Glutamatergic neuron (in vitro differentiated cells): ENCODE measurements at regions not wholly inside any gene's neighbourhood (a gene's known extent, or its start where the extent isn't known, plus 50 kb on each side); places are given as distances from the start of the nearest gene placed in this dataset.

Source experiments
- DNase-seq: peaks from one replicate; pipeline ENCODE4 v3.0.0; 2022
- H3K27ac Mint-ChIP-seq: one replicate; pipeline ENCODE4 v1.8.0; 2020; ENCODE audit warnings: mild to moderate bottlenecking, mixed read lengths, inconsistent platforms; ENCODE audit not compliant: unreplicated experiment
- H3K27me3 Mint-ChIP-seq: one replicate; pipeline ENCODE4 v1.8.0; 2020; ENCODE audit warnings: mild to moderate bottlenecking, moderate library complexity, mixed read lengths, inconsistent platforms; ENCODE audit not compliant: unreplicated experiment
- H3K36me3 Mint-ChIP-seq: one replicate; pipeline ENCODE4 v1.8.0; 2020; ENCODE audit warnings: mild to moderate bottlenecking, mixed read lengths, inconsistent platforms; ENCODE audit not compliant: unreplicated experiment
- H3K4me1 Mint-ChIP-seq: one replicate; pipeline ENCODE4 v1.8.0; 2020; ENCODE audit warnings: mild to moderate bottlenecking, low read depth, mixed read lengths, inconsistent platforms; ENCODE audit not compliant: unreplicated experiment
- H3K4me3 Mint-ChIP-seq: one replicate; pipeline ENCODE4 v1.8.0; 2020; ENCODE audit warnings: mild to moderate bottlenecking, mixed read lengths, inconsistent platforms; ENCODE audit not compliant: unreplicated experiment
- H3K9me3 Mint-ChIP-seq: one replicate; pipeline ENCODE4 v1.8.0; 2020; ENCODE audit warnings: mild to moderate bottlenecking, moderate library complexity, mixed read lengths, inconsistent platforms; ENCODE audit not compliant: unreplicated experiment
- CTCF ChIP-seq: fragments of 200-600 bp; sonication (generic); IDR thresholded peaks from one replicate; pipeline ENCODE4 v1.5.0; 2021; ENCODE audit not compliant: partially characterized antibody, unreplicated experiment

- no peak overlapping the region for H3K4me3 Mint-ChIP-seq
- H3K27ac Mint-ChIP-seq: no peak overlapping the region
- TF ChIP-seq CTCF: no peak
- H3K27me3 Mint-ChIP-seq: peaks cover 4% of the 10 kb centered on the region
- H3K9me3 Mint-ChIP-seq: no peaks in the 10 kb centered on the region
- no peak for DNase-seq
- H3K36me3 Mint-ChIP-seq: no peaks in the 10 kb centered on the region
- H3K4me1 Mint-ChIP-seq: peaks cover 21% of the 10 kb centered on the region
Measured at GRCh38 chr11:57124505-57124904, 57.2 kb upstream of the LRRC55 start.

GRCh38 chr11:57124917-57125316 lies 56.8 kb upstream of the LRRC55 start:
- Mint-ChIP-seq H3K36me3 (no peaks in the 10 kb centered on the region), H3K4me1 (peaks cover 21% of the 10 kb centered on the region), H3K4me3 (no peak overlapping the region), H3K9me3 (no peaks in the 10 kb centered on the region), H3K27ac (no peak overlapping the region), H3K27me3 (peaks cover 6% of the 10 kb centered on the region)
- DNase-seq: no peak
- TF ChIP-seq CTCF: no peak

- Mint-ChIP-seq H3K4me3 (no peak overlapping the region), H3K27me3 (peaks cover 6% of the 10 kb centered on the region), H3K27ac (no peak overlapping the region), H3K4me1 (peaks cover 16% of the 10 kb centered on the region), H3K36me3 (no peaks in the 10 kb centered on the region), H3K9me3 (no peaks in the 10 kb centered on the region)
- no peak for TF ChIP-seq CTCF
- DNase-seq: no peak
Measured at GRCh38 chr11:57126766-57127400, 54.9 kb upstream of the LRRC55 start.

GRCh38 chr11:57131080-57131790 lies 50.5 kb upstream of the LRRC55 start:
- Mint-ChIP-seq H3K4me3 (no peak overlapping the region), H3K4me1 (no peaks in the 10 kb centered on the region), H3K36me3 (no peaks in the 10 kb centered on the region), H3K9me3 (no peaks in the 10 kb centered on the region), H3K27me3 (peaks cover 2% of the 10 kb centered on the region), H3K27ac (no peak overlapping the region)
- DNase-seq: peak; percentile 69
- TF ChIP-seq CTCF: peak; percentile 64
